ENCODE measurements at regions not wholly inside any gene's neighbourhood (a gene's known extent, or its start where the extent isn't known, plus 50 kb on each side); places are given as distances from the start of the nearest gene placed in this dataset.

- H3K4me3 ChIP-seq: no peak overlapping the region
- WGBS, 3 donors: 92 to 96% (median 94%) methylated on average over 5 of the region's 5 CpGs
- no peaks in the 10 kb centered on the region for H3K27me3 ChIP-seq (ENCODE audit: insufficient read depth in 3 of 3, low read length in 2 of 3)
- H3K27ac ChIP-seq: no peak overlapping the region
- H3K36me3 ChIP-seq (ENCODE audit: insufficient read depth in 1 of 2, low read depth in 1 of 2): no peaks in the 10 kb centered on the region
- no peak for TF ChIP-seq CTCF (IDR thresholded peaks at IDR 0.05)
- ATAC-seq (no peak), DNase-seq (no peak)
- no peaks in the 10 kb centered on the region for H3K4me1 ChIP-seq
- H3K9me3 ChIP-seq: no peaks in the 10 kb centered on the region
- intact Hi-C loops (cut with DNase I): no loop called here
Observed at GRCh38 chr10:78390817-78391216, 357.2 kb downstream of the RPS24 start.

GRCh38 chr10:78391585-78391984 lies 357.9 kb downstream of the RPS24 start:
- H3K36me3 ChIP-seq (ENCODE audit: insufficient read depth in 1 of 2, low read depth in 1 of 2): no peaks in the 10 kb centered on the region
- no peak for TF ChIP-seq CTCF (IDR thresholded peaks at IDR 0.05)
- no peaks in the 10 kb centered on the region for H3K27me3 ChIP-seq (ENCODE audit: insufficient read depth in 3 of 3, low read length in 2 of 3)
- H3K4me1 ChIP-seq: no peaks in the 10 kb centered on the region
- H3K9me3 ChIP-seq: no peaks in the 10 kb centered on the region
- ATAC-seq (no peak), DNase-seq (no peak)
- intact Hi-C loops (cut with DNase I): no loop called here
- WGBS, 3 donors: 89 to 91% (median 90%) methylated on average over 7 of the region's 7 CpGs
- no peak overlapping the region for H3K4me3 ChIP-seq
- H3K27ac ChIP-seq: no peak overlapping the region

- no peak for ATAC-seq
Observed at GRCh38 chr10:78392197-78392596, 358.5 kb downstream of the RPS24 start.

GRCh38 chr10:78393094-78393493 lies 359.4 kb downstream of the RPS24 start:
- Histone ChIP-seq H3K27ac (no peak overlapping the region), H3K36me3 (ENCODE audit: insufficient read depth in 1 of 2, low read depth in 1 of 2) (no peaks in the 10 kb centered on the region), H3K4me3 (no peak overlapping the region), H3K27me3 (ENCODE audit: insufficient read depth in 3 of 3, low read length in 2 of 3) (no peaks in the 10 kb centered on the region), H3K9me3 (no peaks in the 10 kb centered on the region), H3K4me1 (no peaks in the 10 kb centered on the region)
- no peak for DNase-seq
- intact Hi-C loops (cut with DNase I): no loop called here
- no peak for ATAC-seq
- no peak for TF ChIP-seq CTCF (IDR thresholded peaks at IDR 0.05)

More at GRCh38 chr10:78392197-78392596, 358.5 kb downstream of the RPS24 start:
- Histone ChIP-seq H3K4me3 (no peak overlapping the region), H3K9me3 (no peaks in the 10 kb centered on the region), H3K4me1 (no peaks in the 10 kb centered on the region), H3K27me3 (ENCODE audit: insufficient read depth in 3 of 3, low read length in 2 of 3) (no peaks in the 10 kb centered on the region), H3K36me3 (ENCODE audit: insufficient read depth in 1 of 2, low read depth in 1 of 2) (no peaks in the 10 kb centered on the region), H3K27ac (no peak overlapping the region)
- WGBS, 3 donors: 92 to 96% (median 95%) methylated on average over 2 of the region's 2 CpGs
- intact Hi-C loops (cut with DNase I): no loop called here
- TF ChIP-seq CTCF (IDR thresholded peaks at IDR 0.05): no peak
- DNase-seq: no peak

- ATAC-seq (no peak), DNase-seq (no peak)
- no peak overlapping the region for H3K27ac ChIP-seq
- WGBS, 3 donors: 86 to 90% (median 87%) methylated on average over 4 of the region's 4 CpGs
- H3K9me3 ChIP-seq: no peaks in the 10 kb centered on the region
- H3K27me3 ChIP-seq (ENCODE audit: insufficient read depth in 3 of 3, low read length in 2 of 3): no peaks in the 10 kb centered on the region
- no peaks in the 10 kb centered on the region for H3K36me3 ChIP-seq (ENCODE audit: insufficient read depth in 1 of 2, low read depth in 1 of 2)
- TF ChIP-seq CTCF (IDR thresholded peaks at IDR 0.05): no peak
- no peaks in the 10 kb centered on the region for H3K4me1 ChIP-seq
- no peak overlapping the region for H3K4me3 ChIP-seq
- intact Hi-C loops (cut with DNase I): no loop called here
Observed at GRCh38 chr10:78394047-78394446, 360.4 kb downstream of the RPS24 start.
